Left kidney (tissue), 1 donor: ENCODE measurements at regions not wholly inside any gene's neighbourhood (a gene's known extent, or its start where the extent isn't known, plus 50 kb on each side); places are given as distances from the start of the nearest gene placed in this dataset.
"Not testable (repeated sequence)": the region's sequence is repeated elsewhere in the genome, so short reads cannot be mapped to it uniquely, and the experiment has no call there.

Experiments used
- DNase-seq: peaks from one replicate; pipeline ENCODE4 v3.0.0-alpha.2; 2013

DNA sequence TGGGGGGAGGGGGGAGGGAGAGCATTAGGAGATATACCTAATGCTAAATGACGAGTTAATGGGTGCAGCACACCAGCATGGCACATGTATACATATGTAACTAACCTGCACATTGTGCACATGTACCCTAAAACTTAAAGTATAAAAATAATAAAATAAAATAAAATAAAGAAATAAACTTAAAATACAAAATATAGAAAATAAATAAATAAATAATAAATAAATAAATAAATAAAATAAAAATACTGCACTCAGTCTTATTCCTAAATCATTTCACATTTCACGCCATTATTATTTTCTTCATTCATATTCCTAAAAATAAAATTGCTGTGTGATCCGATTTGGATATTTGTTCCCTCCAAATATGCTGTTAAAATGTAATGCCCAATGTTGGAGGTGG is 156.5 kb upstream of the CCNG1 start:
- DNase-seq: not testable (repeated sequence)

DNA sequence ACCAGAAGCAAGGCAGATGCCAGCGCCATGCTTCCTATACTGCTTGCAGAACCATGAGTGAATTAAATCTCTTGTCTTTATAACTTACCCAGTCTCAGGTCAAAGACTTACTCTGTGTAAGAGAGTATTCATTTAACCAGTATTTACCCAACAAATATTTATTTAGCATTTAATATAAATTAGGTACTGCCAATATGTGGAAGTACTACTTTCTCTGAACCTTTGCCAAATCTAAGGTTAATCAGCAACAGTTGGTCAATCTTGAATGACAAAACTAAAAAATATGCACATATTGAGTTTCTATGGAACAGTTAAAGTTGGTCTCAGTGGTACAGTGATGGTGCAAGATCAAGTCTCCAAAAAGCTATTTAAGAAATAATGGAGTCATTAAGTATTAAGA is 155.9 kb upstream of the CCNG1 start:
- DNase-seq: no peak

DNA sequence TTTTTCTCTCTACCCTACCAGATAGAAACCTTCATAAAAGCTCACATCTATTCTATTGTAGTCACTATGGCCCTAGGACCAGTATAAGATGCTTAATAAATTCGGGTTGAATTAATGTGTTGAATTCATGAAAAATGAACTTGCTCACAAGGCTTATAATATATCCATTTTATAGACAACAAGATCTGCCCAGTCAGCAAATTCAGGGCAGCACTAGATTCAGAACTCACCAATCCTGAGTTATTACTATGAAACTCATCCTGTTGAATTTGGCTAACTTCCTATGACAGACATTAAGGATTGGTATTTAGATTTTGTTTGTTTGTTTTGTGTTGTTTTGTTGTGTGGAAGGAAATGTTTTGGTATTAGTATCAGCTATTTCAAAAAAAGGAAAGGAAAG is 143.6 kb upstream of the CCNG1 start:
- no peak for DNase-seq

DNA sequence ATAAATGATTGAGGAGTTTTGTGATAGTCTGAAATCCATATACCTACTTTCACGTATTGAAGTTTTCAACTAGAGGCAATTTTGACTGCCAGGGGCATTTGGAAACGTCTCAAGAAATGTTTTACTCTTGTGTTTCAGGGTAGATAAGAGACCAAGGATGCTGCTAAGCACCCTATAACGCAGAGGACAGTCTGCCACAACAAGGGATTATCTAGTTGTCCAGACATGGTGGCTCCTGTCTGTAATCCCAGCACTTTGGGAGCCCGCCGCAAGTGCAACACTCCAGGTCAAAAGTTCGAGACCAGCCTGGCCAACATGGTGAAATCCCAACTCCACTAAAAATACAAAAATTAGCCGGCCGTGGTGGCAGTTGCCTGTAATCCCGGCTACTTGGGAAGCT is 133.7 kb upstream of the CCNG1 start:
- DNase-seq: no peak

DNA sequence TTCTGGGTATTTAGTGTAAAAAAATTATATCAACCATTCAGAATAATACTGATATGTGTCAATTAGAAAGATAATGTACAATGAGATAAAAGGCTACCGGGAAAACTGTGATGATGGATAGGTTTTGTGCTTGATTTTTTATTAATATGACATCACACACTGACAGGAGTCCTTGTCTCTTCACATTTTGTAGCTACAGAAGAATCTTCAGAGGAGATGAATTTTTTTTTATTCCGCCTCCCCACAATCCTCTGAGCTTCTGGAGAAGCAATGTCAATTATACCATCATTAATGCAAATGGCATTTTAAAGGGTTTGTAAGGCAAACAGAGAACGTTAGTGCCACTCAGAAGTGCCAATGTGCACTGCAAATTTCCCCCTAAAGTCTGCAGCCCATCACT is 131.7 kb upstream of the CCNG1 start:
- DNase-seq: no peak

DNA sequence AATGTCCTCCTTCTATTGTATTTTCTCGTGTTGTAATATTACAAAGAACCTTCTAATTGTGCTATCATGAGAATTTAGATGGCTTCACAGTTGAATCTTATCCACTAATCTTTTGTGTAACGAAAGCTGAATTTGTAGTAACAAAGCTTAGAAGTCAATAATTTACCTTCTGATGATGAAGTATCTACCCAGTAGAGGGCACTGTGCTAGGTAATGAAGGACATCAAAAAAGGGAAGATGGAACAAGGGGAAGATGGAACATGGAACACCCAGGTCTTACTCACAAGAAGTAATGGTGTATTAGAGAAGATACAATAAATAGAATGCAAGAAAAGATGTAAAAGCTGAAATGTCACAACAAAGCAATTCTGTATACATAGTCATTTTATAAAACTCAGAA is 131.0 kb upstream of the CCNG1 start:
- no peak for DNase-seq

DNA sequence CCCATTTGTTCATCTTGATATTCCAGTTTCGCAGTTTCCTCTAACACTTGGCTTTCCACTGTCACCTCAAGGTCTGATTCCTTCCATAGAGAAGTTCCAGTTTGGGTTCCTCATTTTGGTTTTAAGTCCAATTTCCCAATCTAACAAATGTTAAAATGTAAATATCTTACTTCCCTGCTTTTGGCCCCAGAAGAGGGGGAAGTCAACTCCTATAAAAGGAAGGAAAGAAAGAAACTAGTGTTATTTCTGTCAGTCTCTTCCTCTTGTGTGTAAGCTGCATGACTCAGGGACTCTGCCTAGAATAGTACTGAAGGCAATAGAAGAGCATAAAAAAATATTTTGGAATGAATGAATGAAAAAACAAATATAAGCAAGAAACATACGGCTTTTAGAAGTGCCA is 127.5 kb upstream of the CCNG1 start:
- no peak for DNase-seq

DNA sequence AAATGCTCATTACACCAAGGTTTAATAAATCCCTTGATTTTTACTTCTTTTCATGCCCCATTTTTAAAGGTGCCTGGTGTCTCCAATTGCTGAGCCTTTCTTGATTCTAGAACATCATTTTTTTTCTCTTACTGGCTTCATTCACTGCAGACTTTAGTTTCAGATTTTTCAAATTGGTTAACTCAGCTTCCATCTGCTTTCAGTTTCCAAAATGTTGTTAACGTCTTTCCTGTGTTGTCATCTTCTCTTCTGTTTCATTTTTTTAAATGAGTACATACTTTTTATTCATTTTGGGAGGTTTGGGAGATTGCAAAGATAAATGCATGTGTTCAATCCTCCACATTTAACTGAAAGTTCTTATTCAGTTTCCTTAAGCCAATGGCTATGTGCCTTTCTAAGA is 126.4 kb upstream of the CCNG1 start:
- no peak for DNase-seq

DNA sequence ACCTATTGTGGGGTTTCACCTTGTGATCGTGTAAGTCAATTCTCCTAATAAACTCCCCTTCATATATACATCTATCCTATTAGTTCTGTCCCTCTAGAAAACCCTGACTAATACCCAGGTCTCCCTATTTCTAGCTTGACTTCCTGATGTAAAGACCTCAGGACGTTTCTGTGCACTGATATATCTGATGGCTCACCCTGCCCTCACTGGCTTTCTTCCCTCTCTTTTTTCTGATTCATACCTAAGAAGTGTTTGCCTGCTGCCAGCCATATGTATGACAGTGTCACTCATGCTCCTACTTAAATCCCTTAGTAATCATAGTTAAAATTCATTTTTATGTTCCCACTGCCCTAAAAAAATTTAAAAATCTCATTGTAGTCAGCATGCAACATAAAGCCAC is 124.8 kb upstream of the CCNG1 start:
- DNase-seq: no peak

DNA sequence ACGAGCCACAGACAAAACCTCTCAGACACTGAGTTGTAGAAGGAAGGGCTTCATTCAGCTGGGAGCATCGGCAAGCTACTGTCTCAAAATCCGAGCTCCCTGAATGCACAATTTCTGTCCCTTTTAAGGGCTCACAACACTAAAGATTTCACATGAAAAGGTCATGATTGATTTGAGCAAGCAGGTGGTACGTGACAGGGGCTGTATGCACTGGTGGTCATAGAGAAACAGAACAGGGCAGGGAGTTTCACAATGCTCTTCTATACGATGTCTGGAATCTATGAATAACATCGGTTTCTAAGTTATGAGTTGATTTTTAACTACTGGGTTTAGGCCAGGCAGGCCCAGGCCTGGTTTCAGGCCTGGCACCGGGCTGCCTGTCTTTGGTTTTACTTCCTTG is 124.3 kb upstream of the CCNG1 start:
- not testable (repeated sequence) for DNase-seq

DNA sequence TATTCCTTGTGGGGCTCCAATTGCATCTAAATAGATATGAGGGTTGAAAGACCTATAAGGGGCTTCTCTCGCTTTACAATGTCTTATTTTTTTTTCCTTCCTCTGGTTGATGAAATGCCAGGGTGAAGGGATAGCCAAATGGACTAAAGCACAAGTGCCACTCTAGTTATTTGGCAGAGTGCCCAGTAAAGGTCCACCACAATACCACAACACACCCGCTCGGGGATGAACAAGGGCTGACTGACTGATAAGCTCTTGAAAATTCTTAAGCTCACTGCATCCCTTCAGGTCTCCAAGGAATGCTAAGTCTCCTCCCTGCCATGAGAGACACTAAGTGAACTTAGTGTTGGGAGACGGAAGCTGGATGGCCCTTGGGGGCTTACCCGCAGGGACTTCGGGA is 121.0 kb upstream of the CCNG1 start:
- not testable (repeated sequence) for DNase-seq

DNA sequence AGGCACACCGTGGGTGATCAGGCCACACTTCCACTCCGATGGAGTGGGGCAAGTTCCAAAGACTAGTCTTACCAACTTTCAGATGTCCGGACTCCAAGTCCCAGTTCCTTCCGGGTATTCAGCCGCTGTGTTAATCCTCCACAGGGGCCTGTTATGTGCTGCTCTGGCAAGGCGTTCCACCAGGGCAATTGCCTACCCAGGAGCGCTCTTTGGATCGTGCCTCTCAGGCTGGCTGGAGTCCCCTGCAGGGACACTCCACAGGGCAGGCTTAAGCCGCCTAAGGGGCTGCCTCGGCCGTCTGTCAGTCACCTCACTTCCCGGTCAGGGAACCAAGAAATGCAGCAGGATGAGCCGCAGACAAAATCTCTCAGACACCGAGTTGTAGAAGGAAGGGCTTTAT is 118.7 kb upstream of the CCNG1 start:
- DNase-seq: no peak

DNA sequence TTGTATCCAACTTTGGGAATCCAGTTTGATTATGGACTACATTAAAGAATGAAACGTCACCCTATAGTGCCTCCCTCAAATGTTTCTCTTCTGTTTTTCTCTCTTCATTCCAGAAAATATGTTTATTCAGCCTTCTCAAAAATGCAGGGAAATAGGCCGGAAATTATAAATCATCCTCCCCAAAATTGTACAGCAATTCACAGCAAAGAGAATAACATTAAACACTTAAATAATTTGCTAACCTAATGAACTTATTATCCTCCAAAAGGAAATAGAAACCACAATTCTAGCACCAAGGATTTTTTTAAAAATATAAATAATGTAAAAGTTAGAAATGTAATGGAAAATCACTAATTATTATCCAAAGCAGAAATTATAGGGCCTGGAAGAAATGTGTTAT is 115.9 kb upstream of the CCNG1 start:
- no peak for DNase-seq

DNA sequence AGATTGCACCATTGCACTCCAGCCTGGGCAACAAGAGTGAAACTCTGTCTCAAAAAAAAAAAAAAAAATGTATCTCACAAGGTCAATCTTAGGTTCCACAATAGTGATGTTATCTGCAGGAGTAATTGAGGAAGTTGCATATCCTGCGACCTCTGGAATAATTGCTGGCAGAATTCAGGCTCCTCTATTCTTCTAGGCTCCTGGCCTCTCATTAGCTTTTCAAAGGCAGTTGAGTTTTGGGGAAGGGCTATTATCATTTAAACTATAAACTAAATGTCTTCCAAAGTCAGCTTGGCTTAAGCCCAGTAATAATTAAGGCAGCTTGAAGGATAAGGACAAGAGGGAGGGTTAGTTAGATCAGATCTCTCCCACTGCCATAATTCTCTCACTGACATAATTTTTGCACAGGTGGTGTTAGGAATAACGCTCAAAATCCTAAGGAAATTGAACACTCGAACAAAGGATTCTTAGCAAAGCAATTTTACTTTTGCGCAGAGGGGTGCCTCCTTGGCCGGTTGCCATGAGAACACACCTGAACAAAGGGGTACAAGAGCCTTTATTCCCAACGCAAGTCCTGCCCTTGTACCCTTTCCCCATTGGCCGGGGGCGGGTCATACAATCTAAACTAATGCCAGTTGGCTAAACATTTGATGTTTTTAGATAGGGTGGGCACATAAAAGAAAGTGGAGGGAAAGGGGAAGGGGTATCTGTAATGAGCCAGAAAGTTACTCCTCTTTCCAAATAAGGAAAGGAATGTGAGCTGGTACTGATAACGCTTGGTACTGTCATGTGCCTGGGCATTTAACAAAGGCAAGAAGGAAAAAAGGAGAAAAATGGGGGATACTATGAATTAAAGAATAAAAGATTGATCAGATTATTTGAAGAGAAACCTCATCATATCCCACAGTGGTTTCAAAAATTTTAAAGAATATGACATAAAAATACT is 106.4 kb upstream of the CCNG1 start:
- no peak for DNase-seq

DNA sequence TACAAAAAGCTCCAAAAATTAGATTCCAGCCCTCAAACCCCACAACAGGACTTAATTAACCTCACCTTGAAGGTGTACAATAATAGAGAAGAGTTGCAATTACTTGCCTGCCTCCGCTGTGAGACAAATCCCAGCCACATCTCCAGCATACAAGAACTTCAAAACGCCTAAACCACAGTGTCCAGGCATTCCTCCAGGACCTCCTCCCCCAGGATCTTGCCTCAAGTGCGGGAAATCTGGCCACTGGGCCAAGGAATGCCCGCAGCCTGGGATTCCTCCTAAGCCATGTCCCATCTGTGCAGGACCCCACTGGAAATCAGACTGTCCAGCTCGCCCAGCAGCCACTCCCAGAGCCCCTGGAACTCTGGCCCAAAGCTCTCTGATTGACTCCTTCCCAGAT is 101.3 kb upstream of the CCNG1 start:
- not testable (repeated sequence) for DNase-seq

DNA sequence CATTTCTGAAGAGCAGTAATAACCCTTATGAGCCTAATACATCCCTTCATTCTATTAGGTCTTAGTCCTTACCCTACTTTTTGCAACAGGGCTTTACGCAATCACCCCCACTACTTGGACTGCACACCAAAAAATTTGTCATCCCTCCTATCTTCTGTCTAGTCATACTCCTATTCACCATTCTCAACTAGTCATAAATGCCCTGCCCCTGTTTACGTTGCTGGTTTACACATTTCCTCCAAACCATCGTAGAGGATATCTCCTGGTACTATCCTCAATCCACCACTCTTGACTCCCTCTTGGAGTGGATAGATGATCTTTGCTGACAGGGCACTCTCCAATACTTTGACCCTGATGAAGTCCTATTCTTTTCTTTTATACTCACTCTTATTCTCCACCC is 98.2 kb upstream of the CCNG1 start:
- DNase-seq: no peak

DNA sequence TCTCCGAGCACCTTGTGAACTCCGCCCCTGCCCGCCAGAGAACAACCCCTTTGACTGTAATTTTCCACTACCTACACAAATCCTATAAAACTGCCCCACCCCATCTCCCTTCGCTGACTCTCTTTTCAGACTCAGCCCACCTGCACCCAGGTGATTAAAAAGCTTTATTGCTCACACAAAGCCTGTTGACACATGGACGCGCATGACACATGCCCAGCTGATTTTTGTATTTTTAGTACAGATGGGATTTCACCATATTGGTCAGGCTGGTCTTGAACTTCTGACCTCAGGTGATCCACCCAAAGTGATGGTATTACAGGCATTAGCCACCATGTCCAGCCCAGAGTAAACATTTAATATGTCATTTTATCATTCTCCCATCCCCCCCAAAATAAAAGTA is 97.0 kb upstream of the CCNG1 start:
- DNase-seq: not testable (repeated sequence)

DNA sequence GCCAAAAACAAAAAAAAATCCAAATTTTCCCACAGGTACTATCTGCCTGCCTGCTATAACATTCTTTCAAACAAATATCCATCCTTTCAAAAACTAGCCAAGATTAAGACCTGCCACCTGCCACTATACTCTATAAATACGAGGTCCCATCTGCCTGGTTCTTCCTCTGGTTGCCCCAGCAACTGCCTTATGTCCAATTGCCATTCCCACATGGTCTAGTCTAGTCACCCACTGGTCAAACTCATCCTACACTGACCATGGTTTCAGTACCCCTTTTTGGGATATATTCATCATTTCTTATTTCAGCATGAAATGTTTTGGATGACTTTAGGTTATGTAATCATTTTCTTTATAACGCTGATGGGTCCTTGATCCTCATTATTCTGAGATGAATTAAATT is 95.1 kb upstream of the CCNG1 start:
- no peak for DNase-seq

DNA sequence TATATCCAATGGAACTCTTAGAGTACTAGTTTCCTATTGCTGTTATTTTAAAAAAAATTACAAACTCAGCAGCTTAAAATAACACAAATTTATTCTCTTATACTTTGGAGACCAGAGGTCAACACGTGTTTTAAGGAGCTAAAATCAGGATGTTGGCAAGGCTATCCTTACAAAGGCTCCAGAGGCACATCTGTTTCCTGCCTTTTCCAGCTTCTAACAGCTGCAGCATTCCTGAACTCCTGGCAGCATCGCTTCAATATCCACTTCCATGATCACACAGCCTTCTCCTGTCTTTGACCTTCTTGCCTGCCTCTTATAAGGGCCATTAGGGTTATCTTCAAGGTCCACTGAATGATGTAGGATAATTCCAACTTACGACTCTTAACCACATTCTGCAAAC is 92.2 kb upstream of the CCNG1 start:
- DNase-seq: no peak

DNA sequence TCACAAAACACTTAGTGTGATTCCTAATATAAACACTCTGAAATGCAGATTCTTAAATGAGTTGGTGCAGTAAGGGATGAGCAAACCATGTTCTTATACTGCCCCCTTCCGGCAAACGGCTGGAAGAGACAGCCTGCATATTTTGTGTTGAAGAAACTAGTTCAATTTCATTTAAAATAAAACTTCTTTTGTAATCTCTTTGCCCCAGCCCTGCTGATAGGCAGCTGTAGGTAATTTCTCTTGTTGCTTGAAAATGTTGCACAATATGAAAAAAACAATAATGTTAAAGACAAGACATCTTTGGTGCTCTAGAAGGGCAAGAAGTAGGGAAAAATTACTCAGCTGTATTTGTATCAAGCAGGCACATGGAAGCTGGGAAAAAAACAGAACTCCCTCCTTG is 89.7 kb upstream of the CCNG1 start:
- DNase-seq: peak; percentile 65

DNA sequence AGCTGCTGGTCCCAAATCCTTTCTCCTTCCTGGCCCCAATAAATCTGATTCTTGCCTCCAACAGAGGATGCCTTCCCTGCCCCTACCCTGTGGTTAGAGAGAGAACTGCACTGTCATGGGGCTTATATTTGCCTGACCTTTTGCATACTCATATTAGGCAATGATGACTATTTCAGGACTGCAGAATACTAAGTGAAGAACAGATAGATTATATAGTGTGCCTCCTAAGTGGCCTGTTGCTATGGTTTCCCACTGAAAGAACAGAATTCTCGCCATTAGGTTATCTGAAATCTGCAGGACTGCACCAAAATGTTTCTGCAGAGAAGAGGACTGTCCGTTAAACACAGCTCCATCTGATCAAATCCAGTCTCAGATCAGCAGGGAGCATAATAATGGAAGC is 87.3 kb upstream of the CCNG1 start:
- DNase-seq: no peak

DNA sequence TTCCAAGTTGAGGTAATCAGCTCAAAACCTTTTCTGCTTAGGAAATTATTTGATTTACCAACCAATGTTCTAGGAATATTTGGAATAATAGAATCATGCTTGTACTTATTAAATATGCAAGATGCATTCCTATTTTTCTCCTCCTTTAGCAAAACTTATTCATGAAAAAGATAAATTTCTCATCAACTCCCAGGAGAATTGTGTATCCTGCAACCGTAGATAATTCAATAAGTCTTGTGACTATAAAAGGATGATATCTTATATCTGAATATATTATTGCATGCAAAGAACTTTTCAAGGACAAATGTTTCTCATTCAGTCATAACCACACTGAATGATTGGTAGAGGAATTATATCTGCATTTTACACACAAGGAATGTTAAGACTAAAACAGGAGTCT is 84.9 kb upstream of the CCNG1 start:
- DNase-seq: no peak

DNA sequence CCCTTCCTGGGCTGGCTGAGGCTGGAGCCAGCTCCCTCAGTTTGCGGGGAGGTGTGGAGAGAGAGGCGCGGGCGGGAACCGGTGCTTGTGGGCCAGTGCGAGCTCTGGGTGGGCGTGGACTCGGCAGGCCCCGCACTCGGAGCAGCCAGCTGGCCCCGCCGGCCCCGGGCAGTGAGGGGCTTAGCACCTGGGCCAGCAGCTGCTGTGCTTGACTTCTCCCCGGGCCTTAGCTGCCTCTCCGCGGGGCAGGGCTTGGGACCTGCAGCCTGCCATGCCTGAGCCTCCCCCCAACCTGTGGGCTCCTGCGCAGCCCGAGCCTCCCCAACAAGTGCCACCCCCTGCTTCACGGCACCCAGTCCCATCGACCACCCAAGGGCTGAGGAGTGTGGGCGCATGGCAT is 81.6 kb upstream of the CCNG1 start:
- DNase-seq: not testable (repeated sequence)

DNA sequence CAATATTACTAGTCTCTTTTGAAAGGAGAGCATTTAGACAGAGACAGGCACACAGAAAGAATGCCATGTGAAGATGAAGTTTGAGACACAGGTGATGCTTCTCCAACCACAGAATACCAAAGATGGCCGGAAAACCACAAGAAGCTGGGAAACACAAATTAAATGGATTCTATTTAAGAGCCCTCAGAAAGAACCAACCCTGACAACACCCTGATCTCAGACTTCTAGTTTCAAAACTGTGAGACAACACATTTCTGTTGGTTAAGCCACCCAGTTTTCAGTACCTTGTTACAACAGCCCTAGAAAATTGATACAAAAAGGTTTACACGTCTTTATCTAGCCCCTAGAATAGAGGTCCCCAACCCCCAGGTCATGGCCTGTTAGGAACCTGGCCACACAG is 79.8 kb upstream of the CCNG1 start:
- no peak for DNase-seq
